NCI-H526 treated with DMSO at 0.1 percent for 48 hours (cell line): ENCODE measurements at regions not wholly inside any gene's neighbourhood (a gene's known extent, or its start where the extent isn't known, plus 50 kb on each side); places are given as distances from the start of the nearest gene placed in this dataset.
A peak's percentile ranks its signal among the peaks of the same experiment; 100 is the strongest.
"Not testable (repeated sequence)": the region's sequence is repeated elsewhere in the genome, so short reads cannot be mapped to it uniquely, and the experiment has no call there.

ENCODE experiments used
- DNase-seq: peaks from one replicate; lab custom pipeline; 2025; lab: John Stamatoyannopoulos, UW

GRCh38 chr15:72866182-72866581 lies 82.6 kb upstream of the ADPGK start:
- no peak for DNase-seq

DNA sequence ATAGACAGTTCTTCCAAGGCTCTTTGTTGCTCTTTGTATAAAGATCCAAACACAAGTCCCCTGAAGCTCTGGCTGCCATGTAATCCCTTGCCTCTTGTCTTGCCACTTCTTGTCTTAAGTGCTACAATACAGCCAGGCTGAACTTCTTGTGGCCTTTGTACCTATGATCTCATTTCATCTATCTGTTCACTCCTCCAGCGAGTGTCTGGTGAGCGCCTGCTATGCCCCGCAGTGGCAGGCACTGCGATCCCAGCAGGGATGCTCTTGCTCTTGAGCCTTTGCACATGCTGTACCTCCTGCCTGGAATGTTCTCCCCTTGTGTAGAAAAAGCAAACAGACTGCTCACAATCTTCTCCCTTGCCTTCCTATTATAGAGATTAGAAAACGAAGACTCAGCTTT lies 81.9 kb upstream of the ADPGK start:
- DNase-seq: no peak

DNA sequence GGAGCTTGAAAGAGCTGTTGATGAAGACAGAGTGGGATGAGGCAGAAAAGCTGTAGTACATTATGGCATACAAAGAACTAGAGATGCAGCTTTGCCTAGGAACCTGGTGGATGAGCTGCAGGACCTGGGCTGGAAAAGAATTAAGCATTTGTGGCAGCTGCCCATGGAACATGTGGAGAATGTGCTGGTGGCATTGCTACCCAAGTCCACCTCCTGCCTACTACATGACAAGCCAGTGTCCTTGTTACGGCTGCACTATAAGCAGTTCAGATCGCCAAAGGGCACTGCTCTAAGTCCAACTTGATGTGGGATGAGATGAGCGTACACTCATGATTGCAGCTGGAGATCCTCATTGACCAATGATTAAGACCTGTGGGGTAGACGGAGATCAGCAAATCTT lies 81.1 kb upstream of the ADPGK start:
- DNase-seq: no peak

GRCh38 chr15:72861354-72861910 lies 77.9 kb upstream of the ADPGK start:
- no peak for DNase-seq

GRCh38 chr15:72859757-72860145 lies 76.2 kb upstream of the ADPGK start:
- no peak for DNase-seq

DNA sequence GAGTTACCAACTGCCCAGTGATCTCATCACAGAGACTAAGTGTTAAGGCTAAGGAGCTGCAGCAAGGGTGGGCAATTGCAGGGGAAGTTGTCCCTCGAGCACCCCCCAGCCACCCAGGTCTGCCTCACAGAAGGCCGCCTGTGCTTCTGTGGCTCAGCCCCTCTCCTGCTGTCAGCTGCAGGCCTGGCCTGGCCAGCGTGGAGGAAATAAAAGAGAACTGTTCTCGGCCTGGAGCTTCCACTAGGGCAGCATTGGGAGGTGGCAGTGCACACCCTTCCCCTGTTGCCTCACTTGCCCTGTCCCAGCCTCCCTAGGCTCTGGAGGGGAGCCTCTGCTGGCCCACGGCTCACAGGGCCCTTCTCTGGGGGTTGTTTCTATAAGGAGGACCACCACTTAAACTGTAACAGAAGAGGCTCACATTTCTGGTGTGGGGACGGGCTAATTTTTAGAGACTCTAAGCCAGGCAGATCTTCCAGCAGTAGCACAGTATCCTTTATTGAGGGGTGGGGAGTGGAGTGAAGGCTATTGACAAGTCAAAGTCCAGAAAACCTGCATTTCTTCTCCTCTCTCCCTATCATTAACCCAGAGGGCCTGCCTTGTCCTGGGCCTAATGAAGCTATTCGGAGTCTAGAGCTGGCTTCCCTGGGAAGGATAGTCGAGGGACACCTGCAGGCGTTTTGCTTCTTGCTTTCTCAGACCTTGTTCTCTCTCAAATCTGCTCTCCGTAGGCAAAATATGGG lies 75.6 kb upstream of the ADPGK start:
- DNase-seq: no peak

DNA sequence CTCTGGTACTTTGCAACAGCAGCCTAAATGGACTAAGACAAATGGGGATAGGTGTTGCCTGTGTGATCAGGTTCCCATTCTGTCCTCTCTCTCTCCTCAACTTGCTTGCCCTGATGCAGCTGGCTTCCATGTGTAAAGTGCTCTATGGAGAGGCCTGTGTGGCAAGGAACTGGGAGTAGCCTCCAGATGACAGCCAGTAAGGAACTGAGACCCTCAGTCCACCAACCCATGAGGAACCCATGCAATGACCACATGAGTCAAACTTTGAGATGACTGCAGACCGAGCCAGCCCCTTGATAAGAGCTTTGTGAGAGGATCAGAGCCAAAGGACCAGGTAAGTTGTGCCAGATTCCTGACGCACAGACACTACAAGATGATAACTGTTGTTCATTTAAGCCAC lies 74.6 kb upstream of the ADPGK start:
- no peak for DNase-seq

GRCh38 chr15:72857331-72858063 lies 73.9 kb upstream of the ADPGK start:
- peak; percentile 13 for DNase-seq

DNA sequence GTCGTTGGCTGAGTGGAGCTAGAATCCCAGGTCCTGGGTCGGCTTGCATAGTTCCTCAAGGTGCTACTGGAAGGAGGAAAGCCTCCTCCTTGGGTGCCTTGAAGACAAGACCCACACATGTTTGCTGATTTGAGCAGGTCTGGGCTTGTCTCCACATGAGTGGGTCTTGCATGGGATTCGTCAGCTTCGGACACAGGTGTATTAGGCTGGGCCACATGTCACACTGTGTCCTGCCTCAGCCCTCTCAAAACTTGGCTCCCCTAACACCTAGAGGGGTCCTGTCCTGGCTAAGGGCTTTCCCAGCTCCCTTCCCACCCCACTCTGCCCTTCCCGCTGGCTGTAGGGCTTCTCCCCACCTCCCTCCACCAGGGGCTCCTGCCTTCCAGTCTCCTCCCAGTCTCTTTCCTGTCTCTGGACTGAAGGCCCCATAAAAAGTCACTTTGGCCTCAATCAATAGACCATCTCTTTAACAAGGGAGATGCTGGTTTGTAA lies 73.0 kb upstream of the ADPGK start:
- no peak for DNase-seq

DNA sequence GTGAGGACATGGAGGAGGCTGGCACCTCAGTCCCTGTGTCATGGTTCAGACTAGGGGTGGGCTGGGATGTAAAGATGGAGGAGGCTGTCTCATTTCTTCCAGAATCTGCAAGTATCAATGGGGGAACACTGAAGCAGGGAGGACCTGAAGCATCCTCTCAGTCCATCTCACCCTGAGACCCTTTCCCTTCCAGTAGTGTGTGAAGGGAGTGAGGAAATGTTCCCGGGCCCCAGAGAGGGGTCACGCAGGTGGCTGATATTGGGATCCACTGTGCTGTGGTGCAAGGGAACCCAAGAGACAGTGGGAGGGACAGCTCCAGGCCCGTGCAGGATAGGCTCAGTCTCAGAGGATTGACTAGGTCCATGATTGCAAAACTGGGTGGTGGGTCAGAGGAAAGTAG lies 72.2 kb upstream of the ADPGK start:
- DNase-seq: no peak

- no peak for DNase-seq
Observed at GRCh38 chr15:72852273-72852672, 68.7 kb upstream of the ADPGK start.

GRCh38 chr15:72851586-72851985 lies 68.0 kb upstream of the ADPGK start:
- DNase-seq: no peak

- DNase-seq: peak; percentile 40
Observed at GRCh38 chr15:72850833-72851232, 67.3 kb upstream of the ADPGK start.

DNA sequence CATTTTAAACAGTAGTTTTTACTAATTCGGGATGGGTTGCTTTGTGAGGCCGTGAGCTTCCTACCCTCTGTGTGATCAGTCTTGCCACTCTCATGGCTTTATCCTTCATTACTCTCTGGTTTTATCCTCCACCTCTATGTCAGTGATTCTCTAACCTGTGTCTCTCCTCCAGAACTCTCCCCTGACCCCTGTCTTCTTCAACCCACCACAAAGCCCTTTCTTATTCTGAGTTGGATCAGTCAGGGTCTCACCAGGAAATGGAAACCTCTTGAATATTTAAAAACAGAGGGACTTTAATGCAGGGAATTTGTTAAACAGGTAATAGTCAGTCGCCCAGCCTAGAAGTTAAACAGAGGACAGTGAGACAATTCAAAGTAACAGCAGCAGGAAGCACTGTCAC lies 64.2 kb upstream of the ADPGK start:
- DNase-seq: no peak

GRCh38 chr15:72847033-72847432 lies 63.5 kb upstream of the ADPGK start:
- DNase-seq: no peak

DNA sequence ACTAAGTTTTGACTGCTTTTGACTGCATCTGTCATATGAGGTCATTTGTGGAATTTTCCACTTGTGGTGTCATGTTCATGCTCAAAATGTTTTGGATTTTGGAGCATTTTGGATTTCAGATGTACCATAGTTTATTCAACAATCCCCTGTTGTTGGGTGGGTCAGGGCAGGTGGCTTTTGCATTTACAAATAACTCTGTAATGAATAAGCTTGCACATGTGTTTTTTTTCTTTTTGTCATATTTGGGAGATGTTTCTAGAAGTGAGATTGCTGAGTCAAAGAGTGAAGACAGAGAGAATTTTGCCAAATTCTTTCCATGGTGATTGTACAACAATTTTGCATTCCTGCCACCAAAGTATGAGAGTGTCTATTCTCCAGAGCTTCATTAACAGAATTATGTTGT lies 62.4 kb upstream of the ADPGK start:
- DNase-seq: no peak

GRCh38 chr15:72844067-72844466 lies 60.5 kb upstream of the ADPGK start:
- no peak for DNase-seq

DNA sequence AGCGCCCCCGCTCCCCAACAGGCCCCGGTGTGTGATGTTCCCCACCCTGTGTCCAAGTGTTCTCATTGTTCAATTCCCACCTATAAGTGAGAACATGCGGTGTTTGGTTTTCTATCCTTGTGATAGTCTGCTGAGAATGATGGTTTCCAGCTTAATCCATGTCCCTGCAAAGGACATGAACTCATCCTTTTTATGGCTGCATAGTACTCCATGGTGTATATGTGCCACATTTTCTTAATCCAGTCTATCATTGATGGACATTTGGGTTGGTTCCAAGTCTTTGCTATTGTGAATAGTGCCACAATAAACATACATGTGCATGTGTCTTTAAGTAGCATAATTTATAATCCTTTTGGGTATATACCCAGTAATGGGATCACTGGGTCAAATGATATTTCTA lies 59.8 kb upstream of the ADPGK start:
- DNase-seq: not testable (repeated sequence)

GRCh38 chr15:72840114-72840513 lies 56.6 kb upstream of the ADPGK start:
- DNase-seq: no peak

DNA sequence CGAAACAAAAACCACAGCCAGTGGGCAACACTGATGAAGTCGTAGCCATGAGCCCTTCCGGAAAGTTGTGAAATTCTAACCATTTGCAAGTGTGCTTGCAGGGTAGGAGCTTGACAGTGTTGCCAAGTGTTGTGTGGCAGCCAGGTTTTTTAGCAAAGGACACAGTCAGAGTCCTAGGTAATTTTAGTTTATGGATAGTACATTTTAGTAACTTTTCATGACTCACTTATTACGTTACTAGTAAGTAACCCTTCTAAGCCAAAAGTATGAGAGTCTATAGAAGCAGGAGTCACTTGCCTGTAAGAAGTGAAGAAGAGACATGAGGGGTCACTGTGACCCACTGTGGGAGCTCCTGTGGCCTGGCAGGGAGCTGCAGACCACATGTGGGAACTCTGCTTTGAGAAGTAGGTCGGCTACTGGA lies 54.8 kb upstream of the ADPGK start:
- DNase-seq: no peak

DNA sequence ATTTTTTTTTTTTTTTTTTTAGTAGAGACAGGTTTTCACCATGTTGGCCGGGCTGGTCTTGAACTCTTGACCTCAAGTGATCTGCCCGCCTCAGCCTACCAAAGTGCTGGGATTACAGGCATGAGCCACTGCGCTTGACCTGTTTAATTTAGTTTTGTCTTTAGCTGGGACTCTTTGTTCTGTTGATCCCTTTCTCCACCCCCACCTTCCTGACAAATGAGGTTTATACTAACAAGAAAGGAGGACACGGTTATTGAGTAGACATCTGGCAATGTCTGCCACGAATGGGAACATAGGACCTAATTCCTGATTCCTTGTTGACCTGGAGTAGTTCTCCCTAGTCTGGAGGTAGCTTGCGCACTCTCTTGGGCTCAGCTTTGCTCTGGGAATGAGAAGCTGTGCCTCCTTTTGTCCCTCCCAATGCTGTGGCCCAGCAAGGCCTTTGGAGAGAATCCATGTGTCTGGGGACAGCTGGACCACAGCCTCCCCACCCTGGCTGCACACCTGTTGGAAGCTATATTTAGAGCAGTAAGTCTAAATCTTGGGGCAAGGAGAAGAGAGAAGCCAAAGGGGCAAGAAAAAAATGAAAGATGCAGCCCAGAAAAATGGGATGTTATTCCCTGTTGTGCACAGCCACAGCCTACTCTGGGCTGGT lies 53.2 kb upstream of the ADPGK start:
- no peak for DNase-seq

GRCh38 chr15:72835294-72835890 lies 51.8 kb upstream of the ADPGK start:
- DNase-seq: peak; percentile 55
